ENCODE measurements at regions not wholly inside any gene's neighbourhood (a gene's known extent, or its start where the extent isn't known, plus 50 kb on each side); places are given as distances from the start of the nearest gene placed in this dataset.

GRCh38 chr7:21167942-21168341 is 259.9 kb upstream of the SP4 start:
- DNase-seq, result no peak

- DNase-seq, result no peak
Observed at GRCh38 chr7:21169667-21170580, 258.0 kb upstream of the SP4 start.

- no peak for DNase-seq
Observed at GRCh38 chr7:21172800-21173199, 255.1 kb upstream of the SP4 start.

- DNase-seq, result no peak
Observed at GRCh38 chr7:21173436-21173835, 254.4 kb upstream of the SP4 start.

- no peak for DNase-seq
Observed at GRCh38 chr7:21175714-21176113, 252.2 kb upstream of the SP4 start.

- DNase-seq, result no peak
Observed at GRCh38 chr7:21184942-21185652, 242.8 kb upstream of the SP4 start.

GRCh38 chr7:21185653-21186265 is 242.1 kb upstream of the SP4 start:
- no peak for DNase-seq

- no peak for DNase-seq
Observed at GRCh38 chr7:21191321-21192073, 236.4 kb upstream of the SP4 start.

- DNase-seq, result no peak
Observed at GRCh38 chr7:21192657-21193056, 235.2 kb upstream of the SP4 start.

GRCh38 chr7:21193895-21194294 is 234.0 kb upstream of the SP4 start:
- DNase-seq, result no peak

- DNase-seq, result no peak
Observed at GRCh38 chr7:21194936-21195335, 232.9 kb upstream of the SP4 start.

- no peak for DNase-seq
Observed at GRCh38 chr7:21198921-21199320, 229.0 kb upstream of the SP4 start.

GRCh38 chr7:21200503-21200902 is 227.4 kb upstream of the SP4 start:
- no peak for DNase-seq

GRCh38 chr7:21214657-21215056 is 213.2 kb upstream of the SP4 start:
- DNase-seq, result no peak

- DNase-seq, result no peak
Observed at GRCh38 chr7:21215307-21215706, 212.6 kb upstream of the SP4 start.

GRCh38 chr7:21217365-21217764 is 210.5 kb upstream of the SP4 start:
- DNase-seq, result no peak

GRCh38 chr7:21218155-21218554 is 209.7 kb upstream of the SP4 start:
- no peak for DNase-seq

GRCh38 chr7:21221130-21221529 is 206.8 kb upstream of the SP4 start:
- DNase-seq, result no peak

GRCh38 chr7:21238400-21239116 is 189.3 kb upstream of the SP4 start:
- no peak for DNase-seq

- no peak for DNase-seq
Observed at GRCh38 chr7:21243265-21243664, 184.6 kb upstream of the SP4 start.

GRCh38 chr7:21251151-21251800 is 176.6 kb upstream of the SP4 start:
- DNase-seq, result no peak

Measured in fibroblast of skin of right quadriceps (primary cell).